Upper lobe of left lung (tissue), 6 donors: ENCODE measurements at regions not wholly inside any gene's neighbourhood (a gene's known extent, or its start where the extent isn't known, plus 50 kb on each side); places are given as distances from the start of the nearest gene placed in this dataset.

Source experiments
- ATAC-seq, 2 donors: fragments of 200-7000 bp; cut with Tn5 transposase; one replicate each; pipeline ENCODE4 v1.9.1; 2022; ENCODE audit warnings: mild to moderate bottlenecking in 2 of 2, moderate library complexity in 2 of 2; ENCODE audit not compliant: low FRiP score in 2 of 2
- DNase-seq, 2 donors: peaks; one replicate each; pipeline ENCODE4 v3.0.0-alpha.2; 2019 to 2020
- H3K27ac ChIP-seq, 4 donors: fragments of 200-600 bp; sonication (generic); one replicate each; pipeline ENCODE4 v1.5.1; 2016 to 2019
- H3K27me3 ChIP-seq, 4 donors: fragments of 200-600 bp; sonication (generic); one replicate each; pipeline ENCODE4 v1.5.1; 2017 to 2019
- H3K36me3 ChIP-seq, 4 donors: fragments of 200-600 bp; sonication (generic); one replicate each; pipeline ENCODE4 v1.5.1; 2016 to 2019
- H3K4me1 ChIP-seq, 4 donors: fragments of 200-600 bp; sonication (generic); one replicate each; pipeline ENCODE4 v1.5.1; 2018 to 2019
- H3K4me3 ChIP-seq, 4 donors: fragments of 200-600 bp; sonication (generic); one replicate each; pipeline ENCODE4 v1.5.1; 2017 to 2019; ENCODE audit warnings: mild to moderate bottlenecking in 2 of 4, moderate library complexity in 1 of 4
- H3K9me3 ChIP-seq, 4 donors: fragments of 200-600 bp; sonication (generic); one replicate each; pipeline ENCODE4 v1.5.1; 2018 to 2019
- EP300 ChIP-seq, 4 donors: sonication (generic); formaldehyde crosslinking; IDR thresholded peaks; one replicate each; pipeline ENCODE4 v1.5.1; 2017; ENCODE audit warnings: antibody characterized with exemption in 4 of 4, control low read depth in 2 of 4
- POLR2A ChIP-seq, 4 donors: fragments of 450-650 bp; IDR thresholded peaks; one replicate each; pipeline ENCODE4 v1.5.1; 2016 to 2017; ENCODE audit warnings: antibody characterized with exemption in 4 of 4, mild to moderate bottlenecking in 2 of 4
- POLR2AphosphoS5 ChIP-seq, 2 donors: sonication (generic); formaldehyde crosslinking; IDR thresholded peaks; one replicate each; pipeline ENCODE4 v1.5.1; 2017; ENCODE audit warnings: antibody characterized with exemption in 2 of 2
- WGBS, 2 donors: methylation state at CpG; one replicate each; pipeline ENCODE4 v1.1.5; 2017 to 2018; 5-methylcytosine and 5-hydroxymethylcytosine counted together
- TF ChIP-seq, protein P1 (sequence below), 6 experiments: fragments of 450-650 bp in 4 of 6; fragments of 200-600 bp in 2 of 6; sonication (generic) in 2 of 6; IDR thresholded peaks; one replicate each; pipeline ENCODE4 v1.5.1; 2016 to 2019; ENCODE audit warnings: antibody characterized with exemption in 6 of 6
- donor health status: DM: no; HTN: no; CAD: no; lungs with moderate emphysema.
- donor health status: DM: no; HTN: yes; CAD: no; lungs with severe emphysema.

DNA sequence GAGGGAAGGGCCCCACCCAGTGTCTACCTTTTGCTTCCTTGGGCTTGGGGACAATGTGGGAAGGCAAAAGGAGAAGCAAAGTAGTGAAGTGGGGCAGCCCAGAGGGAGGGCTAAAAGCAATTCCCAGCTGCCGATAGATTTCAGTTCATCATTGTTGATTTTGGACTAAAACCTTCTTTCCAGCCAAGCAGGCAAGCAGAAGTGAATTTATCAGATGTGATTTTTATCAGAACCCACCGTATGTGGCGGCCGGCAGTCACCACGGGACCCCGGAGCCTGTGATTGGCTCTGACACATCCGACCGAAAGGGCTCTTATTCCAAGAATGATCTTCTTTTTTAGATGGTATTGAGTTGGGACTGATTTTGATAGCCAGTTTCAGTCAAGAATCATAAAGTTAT lies 559.9 kb downstream of the PSAT1 start:
- DNase-seq, result peak in 1 of 2 donors; percentile 49
- no peak for ATAC-seq
- H3K9me3 ChIP-seq, result no peaks in the 10 kb centered on the region
- no peak overlapping the region for H3K27ac ChIP-seq
- 78 to 82% methylated on average over 8 of the region's 8 CpGs for WGBS, 2 donors
- H3K4me3 ChIP-seq, result no peak overlapping the region
- TF ChIP-seq POLR2AphosphoS5 (IDR thresholded peaks at IDR 0.05), result no peak
- no peaks in the 10 kb centered on the region for H3K4me1 ChIP-seq
- no peaks in the 10 kb centered on the region for H3K36me3 ChIP-seq
- H3K27me3 ChIP-seq, result no peaks in the 10 kb centered on the region

DNA sequence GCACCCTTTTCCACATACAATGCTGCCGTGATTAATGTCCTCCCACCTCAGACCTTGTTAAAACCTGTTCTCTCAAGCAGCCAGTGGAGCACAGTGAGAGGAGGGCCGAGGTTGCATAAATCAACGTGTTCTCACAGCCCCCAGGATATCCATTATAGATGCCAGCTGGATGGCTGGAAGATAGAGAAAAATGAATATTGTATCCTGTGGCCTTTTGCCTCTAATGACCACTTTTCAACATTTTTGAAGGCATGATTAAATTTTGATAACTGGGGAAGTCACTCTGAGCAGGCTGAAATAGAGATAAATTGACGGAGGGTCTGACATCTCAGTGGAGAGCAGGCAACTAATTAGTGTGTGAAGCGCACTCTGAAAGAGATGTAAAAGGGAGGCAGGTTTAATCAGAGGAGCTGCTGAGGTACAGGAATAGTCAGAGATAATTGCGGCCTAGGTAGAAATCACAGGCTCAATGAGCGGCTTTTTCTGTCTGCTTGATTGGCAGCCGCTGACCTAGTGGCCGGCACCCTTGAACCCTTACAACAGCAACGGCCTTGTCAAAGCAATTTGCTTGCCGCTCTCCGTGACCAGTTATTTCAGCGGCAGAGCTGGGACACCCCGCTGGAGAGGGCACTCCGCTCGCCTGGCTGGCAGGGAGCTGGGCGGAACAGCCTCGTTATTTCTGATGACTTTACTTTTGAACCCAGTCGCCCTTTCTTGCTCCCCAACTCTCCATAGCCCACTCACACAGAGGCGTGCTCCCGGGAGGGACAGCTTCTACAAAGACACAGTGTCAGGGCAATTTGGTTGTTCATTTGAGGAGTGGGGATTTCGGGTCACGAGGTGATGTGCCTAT lies 560.7 kb downstream of the PSAT1 start:
- no peak overlapping the region for H3K4me3 ChIP-seq
- no peak for TF ChIP-seq POLR2A (IDR thresholded peaks at IDR 0.05)
- TF ChIP-seq, protein P1, sequence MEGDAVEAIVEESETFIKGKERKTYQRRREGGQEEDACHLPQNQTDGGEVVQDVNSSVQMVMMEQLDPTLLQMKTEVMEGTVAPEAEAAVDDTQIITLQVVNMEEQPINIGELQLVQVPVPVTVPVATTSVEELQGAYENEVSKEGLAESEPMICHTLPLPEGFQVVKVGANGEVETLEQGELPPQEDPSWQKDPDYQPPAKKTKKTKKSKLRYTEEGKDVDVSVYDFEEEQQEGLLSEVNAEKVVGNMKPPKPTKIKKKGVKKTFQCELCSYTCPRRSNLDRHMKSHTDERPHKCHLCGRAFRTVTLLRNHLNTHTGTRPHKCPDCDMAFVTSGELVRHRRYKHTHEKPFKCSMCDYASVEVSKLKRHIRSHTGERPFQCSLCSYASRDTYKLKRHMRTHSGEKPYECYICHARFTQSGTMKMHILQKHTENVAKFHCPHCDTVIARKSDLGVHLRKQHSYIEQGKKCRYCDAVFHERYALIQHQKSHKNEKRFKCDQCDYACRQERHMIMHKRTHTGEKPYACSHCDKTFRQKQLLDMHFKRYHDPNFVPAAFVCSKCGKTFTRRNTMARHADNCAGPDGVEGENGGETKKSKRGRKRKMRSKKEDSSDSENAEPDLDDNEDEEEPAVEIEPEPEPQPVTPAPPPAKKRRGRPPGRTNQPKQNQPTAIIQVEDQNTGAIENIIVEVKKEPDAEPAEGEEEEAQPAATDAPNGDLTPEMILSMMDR (IDR thresholded peaks at IDR 0.05), result no peak
- DNase-seq, result peak in 1 of 2 donors; percentile 32
- WGBS, 2 donors, result 79% methylated on average over 23 of the region's 23 CpGs
- no peaks in the 10 kb centered on the region for H3K9me3 ChIP-seq
- H3K27me3 ChIP-seq, result no peaks in the 10 kb centered on the region
- no peak for ATAC-seq
- H3K4me1 ChIP-seq, result no peaks in the 10 kb centered on the region
- no peak overlapping the region for H3K27ac ChIP-seq
- no peaks in the 10 kb centered on the region for H3K36me3 ChIP-seq

DNA sequence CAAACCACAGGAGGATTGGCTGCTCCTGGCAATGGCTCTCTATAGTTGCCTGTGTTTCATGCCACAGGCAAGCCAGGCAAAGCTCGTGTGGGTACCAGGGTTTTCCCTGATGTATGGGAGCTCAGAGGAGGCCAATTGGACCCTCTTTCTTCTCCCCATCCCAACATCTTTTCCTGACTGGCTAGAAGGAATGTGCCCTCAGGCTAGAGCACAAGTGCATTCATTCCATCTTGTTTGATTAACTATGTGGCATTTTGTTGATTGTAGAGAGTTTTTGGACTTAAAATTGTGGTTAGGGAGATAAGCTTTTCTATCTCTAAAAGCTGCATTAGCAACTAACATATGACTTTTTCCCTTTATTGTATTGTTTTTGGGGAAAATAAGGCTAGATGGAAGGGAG lies 561.3 kb downstream of the PSAT1 start:
- H3K27me3 ChIP-seq, result no peaks in the 10 kb centered on the region
- H3K27ac ChIP-seq, result no peak overlapping the region
- DNase-seq (no peak), ATAC-seq (no peak)
- H3K4me3 ChIP-seq, result no peak overlapping the region
- WGBS, 2 donors, result 50 to 69% methylated on average over 1 of the region's 1 CpG
- no peaks in the 10 kb centered on the region for H3K36me3 ChIP-seq
- no peaks in the 10 kb centered on the region for H3K9me3 ChIP-seq
- TF ChIP-seq POLR2A (IDR thresholded peaks at IDR 0.05), result no peak
- TF ChIP-seq POLR2AphosphoS5 (IDR thresholded peaks at IDR 0.05), result no peak
- TF ChIP-seq, protein P1 (IDR thresholded peaks at IDR 0.05), result no peak
- no peak for TF ChIP-seq EP300 (IDR thresholded peaks at IDR 0.05)
- H3K4me1 ChIP-seq, result no peaks in the 10 kb centered on the region

DNA sequence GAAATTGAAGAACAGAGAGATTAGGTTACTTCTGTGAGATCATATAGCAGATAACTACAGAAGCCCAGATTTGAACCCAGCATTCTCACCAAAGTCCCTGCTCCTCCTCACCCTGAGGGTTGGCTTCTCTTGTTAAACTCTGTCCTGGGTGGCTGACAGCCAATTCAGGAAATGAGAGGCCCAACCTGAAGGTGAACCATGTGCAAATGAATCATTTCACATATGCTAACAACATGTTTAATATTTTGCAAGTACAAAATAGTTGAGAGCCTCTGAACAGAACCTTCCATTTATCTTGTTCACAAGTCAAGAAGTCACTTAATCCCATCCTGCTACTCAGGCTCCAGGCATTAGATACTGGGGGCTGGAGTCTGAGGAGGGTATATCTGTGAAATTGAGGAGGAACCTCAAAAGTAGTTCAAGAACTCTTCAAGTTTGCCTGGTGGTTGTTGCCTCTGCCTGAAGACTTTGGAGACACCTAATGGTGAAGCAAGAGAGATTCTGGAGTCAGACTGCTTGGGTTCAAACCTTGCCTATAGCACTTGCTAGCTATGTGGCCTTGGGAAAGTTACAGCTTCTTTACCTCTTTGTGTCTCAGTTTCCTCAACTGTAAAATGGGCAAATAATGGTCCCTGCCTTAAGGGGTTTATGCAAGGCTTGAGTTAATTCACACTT lies 564.0 kb downstream of the PSAT1 start:
- ATAC-seq (no peak), DNase-seq (no peak)
- Histone ChIP-seq H3K27me3 (no peaks in the 10 kb centered on the region), H3K4me1 (no peaks in the 10 kb centered on the region), H3K36me3 (no peaks in the 10 kb centered on the region), H3K4me3 (no peak overlapping the region), H3K9me3 (no peaks in the 10 kb centered on the region), H3K27ac (no peak overlapping the region)
- TF ChIP-seq POLR2A (IDR thresholded peaks at IDR 0.05), result no peak
- TF ChIP-seq POLR2AphosphoS5 (IDR thresholded peaks at IDR 0.05), result no peak
- TF ChIP-seq, protein P1 (IDR thresholded peaks at IDR 0.05), result no peak
- TF ChIP-seq EP300 (IDR thresholded peaks at IDR 0.05), result no peak

GRCh38 chr9:78863531-78863930 lies 566.6 kb downstream of the PSAT1 start:
- ATAC-seq (no peak), DNase-seq (no peak)
- Histone ChIP-seq H3K27me3 (no peaks in the 10 kb centered on the region), H3K4me3 (no peak overlapping the region), H3K36me3 (no peaks in the 10 kb centered on the region), H3K27ac (no peak overlapping the region), H3K9me3 (no peaks in the 10 kb centered on the region), H3K4me1 (no peaks in the 10 kb centered on the region)
- no peak for TF ChIP-seq POLR2AphosphoS5 (IDR thresholded peaks at IDR 0.05)
- WGBS, 2 donors, result 55 to 85% methylated on average over 4 of the region's 4 CpGs

- 71 to 75% methylated on average over 2 of the region's 2 CpGs for WGBS, 2 donors
- TF ChIP-seq, protein P1 (IDR thresholded peaks at IDR 0.05), result no peak
- TF ChIP-seq POLR2AphosphoS5 (IDR thresholded peaks at IDR 0.05), result no peak
- TF ChIP-seq EP300 (IDR thresholded peaks at IDR 0.05), result no peak
- no peak for TF ChIP-seq POLR2A (IDR thresholded peaks at IDR 0.05)
Observed at GRCh38 chr9:78865737-78866136, 568.8 kb downstream of the PSAT1 start.

More at GRCh38 chr9:78865737-78866136, 568.8 kb downstream of the PSAT1 start:
- H3K36me3 ChIP-seq, result no peaks in the 10 kb centered on the region
- H3K27ac ChIP-seq, result no peak overlapping the region
- H3K4me3 ChIP-seq, result no peak overlapping the region
- no peaks in the 10 kb centered on the region for H3K27me3 ChIP-seq
- ATAC-seq (no peak), DNase-seq (no peak)
- no peaks in the 10 kb centered on the region for H3K4me1 ChIP-seq
- H3K9me3 ChIP-seq, result no peaks in the 10 kb centered on the region
